ENCODE measurements at regions not wholly inside any gene's neighbourhood (a gene's known extent, or its start where the extent isn't known, plus 50 kb on each side); places are given as distances from the start of the nearest gene placed in this dataset.

DNA sequence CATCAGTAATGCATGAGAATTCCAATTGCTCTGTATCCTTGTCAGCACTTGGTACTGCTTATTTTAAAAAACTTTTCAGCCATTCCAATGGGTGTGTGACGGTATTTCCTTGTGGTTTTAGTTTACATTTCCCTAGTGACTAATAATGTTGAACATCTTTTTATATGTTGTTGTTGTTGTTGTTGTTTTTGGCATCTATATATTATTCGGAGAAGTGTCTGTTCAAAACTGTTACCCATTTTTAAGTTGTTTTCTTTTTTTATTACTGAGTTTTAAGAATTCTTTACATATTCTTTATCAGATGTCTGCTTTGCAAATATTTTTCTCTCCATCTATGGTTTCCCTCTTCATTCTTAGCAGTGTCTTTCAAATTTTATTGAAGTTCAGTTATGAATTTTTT is 231.1 kb upstream of the POU3F1 start:
- no peak for DNase-seq

DNA sequence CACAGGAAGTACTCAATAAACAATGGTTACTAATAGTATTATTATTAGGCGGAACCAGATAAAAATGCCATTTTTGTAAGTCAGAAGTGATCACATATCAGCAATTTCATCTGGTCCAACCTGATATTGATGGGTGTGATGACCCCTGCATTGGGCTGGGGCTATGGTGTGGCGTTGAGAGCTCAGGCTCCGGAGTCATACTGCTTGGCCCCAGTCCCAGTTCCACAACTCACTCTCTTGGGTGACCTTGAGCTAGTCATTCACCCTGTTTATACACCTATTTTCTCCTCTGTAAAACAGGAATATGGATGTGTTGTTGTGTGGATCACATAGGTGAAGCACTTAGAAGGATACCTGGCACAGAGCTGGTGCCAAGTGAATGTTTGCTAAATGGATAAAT is 229.4 kb upstream of the POU3F1 start:
- DNase-seq: no peak

DNA sequence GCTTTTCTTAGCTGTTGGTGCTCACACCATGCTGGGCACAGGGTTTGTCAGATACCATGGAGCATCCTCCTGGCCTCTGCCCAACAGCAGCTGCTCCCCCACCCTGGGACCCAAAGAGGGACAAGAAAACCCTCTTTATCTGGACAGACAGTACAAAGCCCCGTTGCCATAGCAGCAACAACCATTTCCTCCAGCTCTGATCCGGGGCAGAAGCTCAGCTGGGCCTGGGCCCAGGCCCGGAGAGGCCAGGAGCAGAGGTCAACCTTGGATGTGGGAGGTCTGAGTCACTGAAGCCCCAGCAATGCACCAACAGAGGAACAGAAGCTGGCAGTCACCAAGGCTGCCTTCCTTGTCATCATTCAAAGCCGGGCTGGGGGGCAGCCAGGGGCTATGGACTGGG is 228.4 kb upstream of the POU3F1 start:
- DNase-seq: no peak

DNA sequence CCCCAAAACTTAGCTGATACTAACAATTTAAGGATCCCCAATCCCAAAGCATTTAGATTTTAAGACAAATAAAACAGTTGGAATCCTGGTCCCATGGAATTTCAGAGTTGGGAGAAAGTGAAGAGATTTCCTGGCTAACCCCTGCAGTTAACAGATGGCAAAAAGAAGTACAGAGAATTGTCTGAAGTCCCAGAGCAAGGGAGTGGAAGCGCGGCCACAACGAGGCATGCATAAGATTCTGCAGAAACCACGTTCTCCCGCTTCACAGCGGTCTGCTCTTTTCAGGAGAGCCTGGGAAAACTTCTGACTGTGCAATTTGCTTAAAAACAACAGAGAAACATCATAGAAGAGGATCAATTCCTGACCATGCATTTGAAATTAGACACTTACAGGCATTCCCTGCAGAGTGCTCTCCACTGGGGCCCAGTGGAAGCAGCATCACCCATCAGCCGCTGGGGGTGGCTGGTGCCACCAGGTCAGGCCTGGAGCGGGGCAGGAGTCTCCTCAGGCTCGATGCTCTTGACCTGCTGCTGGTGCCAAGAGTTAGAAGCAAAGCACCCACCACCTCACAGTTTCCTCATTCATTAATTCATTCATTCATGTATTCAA is 226.7 kb upstream of the POU3F1 start:
- DNase-seq: no peak

DNA sequence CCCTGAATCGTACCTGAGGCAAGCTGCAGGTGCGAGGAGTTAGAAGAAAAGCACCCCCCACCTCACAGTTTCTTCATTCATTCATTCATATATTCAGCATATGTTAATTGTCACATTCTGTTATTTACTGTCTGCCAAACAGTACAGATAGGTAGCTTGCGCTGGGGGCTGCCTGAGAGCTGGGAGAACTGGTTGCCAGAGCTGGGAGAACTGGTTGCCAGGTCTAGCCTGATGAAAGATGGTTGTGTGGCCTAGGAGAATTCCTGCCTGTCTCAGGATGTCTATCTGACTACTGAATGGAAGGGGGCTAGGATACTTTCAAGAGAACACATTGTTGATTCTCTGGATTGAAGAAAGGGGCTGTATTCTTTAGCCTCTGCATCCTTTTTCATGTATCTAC is 225.9 kb upstream of the POU3F1 start:
- no peak for DNase-seq

DNA sequence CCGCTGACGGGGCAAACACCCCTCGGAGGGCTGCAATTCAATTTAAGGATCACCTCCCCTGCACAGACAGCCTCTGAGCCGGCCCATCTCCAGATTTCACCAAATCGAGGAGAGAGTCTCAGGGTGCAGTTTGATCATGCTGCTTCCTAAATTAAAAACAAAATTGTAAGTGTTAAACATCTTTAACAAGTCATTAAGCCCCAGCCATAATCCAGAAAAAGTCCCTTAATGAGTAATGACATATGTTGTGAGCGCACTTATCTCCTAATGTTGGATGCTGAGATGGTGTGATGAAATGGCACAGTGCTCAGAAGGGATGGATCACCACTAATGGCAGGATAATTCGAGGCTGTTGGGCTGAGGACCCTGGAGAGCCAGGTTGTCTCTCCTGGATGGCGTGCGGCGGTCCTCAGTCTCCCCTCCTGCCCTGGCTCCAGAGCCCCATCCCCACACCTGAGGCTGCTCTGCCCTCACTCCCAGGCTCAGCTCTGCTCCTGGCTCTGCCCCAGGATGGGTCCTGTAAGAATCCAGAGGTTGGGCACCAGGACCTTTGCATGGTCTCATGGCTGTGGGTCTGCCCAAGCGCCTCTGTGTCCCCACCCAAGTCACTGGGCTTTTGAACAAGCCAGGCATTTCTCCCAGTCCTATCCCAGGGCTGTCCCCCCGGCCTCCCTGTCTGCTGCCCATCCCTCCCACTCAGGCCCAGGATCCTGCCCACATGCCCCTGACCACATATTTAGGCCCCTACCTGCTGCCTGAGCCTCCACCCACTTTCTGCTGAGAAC is 224.4 kb upstream of the POU3F1 start:
- no peak for DNase-seq

DNA sequence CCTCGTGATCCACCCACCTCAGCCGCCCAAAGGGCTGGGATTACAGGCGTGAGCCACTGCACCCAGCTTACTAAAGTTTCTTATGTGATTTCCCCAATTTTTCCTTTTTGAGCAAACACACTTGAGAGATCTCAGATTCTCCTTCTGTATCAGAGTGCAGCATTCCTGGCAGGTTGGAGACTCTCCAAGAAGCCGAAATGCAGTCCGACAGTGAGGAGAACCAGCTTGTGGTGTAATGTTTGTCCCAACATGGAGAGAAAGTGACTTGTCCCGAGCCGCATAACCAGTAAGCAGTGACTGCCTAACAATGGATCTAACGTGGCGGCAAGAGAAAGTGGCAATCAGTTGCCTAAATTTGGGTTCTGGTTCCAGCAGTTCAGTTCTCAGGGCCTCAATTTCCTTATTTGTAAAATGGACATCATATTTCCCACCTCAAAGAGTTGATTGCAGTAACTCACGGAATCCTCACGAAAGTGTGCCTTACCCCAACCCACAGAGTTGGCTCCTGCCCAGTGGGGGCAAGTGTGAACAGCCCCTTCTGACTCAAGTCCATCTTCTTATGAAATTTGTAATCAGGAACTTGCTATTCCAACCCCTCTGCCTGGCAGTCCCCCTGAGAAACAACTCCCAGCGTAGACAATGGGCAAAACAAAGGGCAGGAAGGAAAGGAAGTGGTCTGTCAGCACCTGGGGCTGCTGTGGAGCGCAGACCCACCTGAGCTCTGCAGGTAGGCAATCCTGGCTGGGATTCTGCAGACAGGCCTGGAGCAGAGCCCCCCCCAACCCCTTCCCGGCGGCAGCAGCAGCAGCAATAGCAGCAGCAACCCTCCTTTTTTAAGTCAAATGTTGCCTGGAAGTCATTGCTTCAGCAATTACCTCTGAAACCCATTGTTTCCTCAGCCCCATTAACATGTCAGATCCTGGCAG is 223.6 kb upstream of the POU3F1 start:
- DNase-seq: no peak

DNA sequence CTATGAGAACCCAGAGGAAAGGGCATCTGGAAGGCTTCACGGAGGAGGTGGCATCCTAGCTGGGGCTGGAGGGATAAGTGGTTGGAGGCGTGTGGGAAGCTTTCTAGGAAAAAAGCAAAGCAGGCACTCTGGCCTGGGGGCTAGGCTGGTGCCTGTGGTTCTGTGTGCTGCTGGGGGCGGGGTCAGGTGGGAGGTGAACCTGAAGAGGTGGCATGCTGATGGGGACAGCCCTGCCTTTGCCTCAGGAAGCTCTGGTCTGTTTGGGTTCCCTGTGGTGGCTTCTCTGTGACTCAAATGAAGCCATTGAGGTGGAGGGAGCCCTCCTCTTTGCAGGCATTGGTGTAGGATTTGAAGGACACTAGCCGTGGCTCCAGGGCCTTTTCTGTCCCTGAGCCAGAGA is 221.6 kb upstream of the POU3F1 start:
- no peak for DNase-seq

DNA sequence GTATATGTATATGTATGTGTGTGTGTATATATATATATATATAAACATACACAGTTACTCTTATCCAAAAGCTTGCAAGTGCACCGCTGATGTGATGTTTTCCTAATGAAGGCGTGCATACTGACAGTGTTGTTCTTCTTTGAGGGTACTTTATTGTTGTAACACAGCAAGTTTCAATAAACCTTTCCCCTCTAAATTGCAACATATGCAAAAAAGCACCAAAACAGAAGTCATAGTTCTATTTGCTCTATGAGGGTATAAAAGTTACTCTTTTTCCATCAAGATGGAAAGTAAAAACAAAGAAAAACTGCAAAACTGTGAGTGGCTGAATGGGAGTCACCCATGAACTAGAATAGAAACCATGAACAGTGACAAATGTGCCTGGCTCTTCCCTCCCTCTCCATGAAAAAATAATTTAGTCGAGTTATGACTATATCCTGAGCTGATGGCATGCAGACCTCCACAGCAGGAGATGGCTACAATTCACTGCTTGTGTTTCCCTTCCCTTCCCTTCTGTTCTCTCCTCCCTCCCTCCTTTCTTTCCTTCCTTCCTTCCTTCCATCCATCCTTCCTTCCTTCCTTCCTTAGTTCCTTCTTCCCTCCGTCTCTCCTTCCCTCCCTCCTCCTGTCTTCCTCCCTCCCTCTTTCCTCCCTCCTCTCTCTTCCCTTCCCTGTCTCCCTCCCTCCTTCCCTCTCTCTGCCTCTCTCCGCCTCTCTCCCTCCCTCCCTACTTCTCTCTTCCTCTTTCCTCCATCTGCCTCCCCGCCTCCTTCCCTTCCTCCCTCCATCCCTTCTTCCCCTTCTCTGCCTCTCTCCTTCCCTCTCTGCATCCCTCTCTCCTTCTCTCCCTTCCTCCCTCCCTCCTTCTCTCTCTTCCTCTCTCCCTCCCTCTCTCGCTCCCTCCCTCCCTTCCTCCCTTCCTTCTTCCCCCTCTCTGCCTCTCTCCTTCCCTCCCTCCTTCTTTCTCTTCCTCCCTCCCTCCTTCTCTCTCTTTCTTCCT is 220.7 kb upstream of the POU3F1 start:
- DNase-seq: no peak

DNA sequence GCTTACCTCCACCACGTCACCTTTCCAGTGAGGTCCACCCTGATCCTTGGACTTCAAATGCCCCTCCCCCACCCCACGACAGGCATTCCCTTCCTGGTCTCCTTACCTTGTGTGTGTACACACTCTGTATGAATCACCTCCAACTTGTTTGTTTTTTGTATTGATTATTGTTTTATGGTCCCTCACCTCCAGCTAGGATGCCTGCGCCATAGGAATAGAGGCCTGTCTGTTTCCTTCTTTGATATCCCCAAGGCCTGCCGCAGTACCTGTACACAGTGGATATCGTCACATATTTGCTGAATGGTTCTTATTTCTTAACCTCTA is 219.6 kb upstream of the POU3F1 start:
- DNase-seq: no peak

DNA sequence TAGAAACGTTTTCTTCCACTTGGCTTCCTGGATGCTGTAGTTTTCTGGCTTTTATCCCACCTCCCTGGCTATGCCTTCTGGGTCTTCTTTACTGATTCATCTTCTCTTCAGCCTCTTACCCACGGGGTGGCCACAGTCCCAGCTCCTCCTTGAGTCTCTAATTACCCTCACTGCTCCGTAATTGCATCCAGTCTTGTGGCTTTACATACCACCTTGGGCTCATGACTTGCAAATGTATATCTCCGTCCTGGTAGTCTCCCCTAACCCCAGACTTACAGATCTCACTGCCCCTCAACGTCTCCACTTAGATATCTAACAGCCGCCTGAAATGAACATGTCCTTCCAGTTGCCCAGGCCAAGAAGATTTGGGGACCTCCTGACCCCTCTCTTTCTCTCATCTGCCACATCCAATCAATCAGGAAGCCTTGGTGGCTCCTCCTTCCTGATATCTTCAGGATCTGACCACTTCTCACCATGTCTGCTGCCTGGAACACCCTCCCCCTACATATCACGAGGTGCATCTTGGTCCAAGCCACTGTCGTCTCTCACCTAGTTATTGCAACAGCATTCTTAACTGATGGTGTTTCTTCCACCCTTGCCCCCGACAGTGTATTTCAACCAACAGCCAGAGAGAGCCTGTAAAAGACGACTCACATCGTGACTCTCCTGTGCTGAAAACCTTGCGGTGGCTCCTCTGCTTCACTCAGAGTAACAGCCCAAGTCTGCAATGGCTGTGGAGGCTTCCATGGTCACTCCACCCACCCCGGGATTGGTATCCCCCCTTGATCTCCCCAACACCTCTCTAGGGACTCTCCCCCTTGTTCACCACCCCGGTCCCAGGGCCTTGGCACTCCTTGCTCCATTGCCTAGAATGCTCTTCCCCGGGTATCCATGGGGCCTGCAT is 219.0 kb upstream of the POU3F1 start:
- DNase-seq: no peak

DNA sequence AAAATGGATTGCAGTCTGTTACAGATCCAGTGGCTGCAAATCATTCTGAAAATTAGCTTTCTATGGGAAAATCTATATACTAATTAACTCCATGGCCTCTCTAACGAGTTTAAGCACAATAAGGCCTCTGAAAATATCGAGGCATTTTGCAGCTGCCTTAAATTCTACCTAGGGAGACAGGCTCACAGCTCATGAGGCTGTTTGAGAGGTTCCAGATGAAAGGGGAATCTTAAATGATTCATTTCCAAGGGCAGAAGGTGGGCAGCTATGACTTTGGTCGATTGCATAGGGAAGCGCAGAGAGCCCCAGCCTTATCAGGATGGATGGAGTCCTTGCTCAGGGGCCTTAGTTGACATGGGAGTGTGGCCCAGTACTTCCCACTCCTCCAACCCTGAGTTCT is 216.8 kb upstream of the POU3F1 start:
- DNase-seq: no peak

DNA sequence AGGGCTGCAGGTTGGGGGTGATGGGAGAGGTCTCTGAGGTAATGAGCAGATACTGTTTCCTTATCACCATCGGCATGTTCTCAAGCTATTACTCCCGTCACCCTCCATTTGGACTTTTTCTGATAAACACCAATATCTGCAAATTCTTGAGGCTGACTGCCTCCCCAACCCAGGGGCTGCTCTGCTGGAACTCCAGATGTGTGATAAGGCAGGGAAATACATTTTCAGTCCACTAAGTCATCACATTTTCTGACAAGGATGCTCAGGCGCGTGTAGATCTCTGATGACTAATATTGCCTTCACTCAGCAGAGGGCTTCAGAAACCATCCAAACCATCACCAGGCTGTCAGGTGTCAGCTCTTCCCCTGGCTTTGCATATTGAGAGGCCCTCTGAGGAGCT is 215.0 kb upstream of the POU3F1 start:
- no peak for DNase-seq

DNA sequence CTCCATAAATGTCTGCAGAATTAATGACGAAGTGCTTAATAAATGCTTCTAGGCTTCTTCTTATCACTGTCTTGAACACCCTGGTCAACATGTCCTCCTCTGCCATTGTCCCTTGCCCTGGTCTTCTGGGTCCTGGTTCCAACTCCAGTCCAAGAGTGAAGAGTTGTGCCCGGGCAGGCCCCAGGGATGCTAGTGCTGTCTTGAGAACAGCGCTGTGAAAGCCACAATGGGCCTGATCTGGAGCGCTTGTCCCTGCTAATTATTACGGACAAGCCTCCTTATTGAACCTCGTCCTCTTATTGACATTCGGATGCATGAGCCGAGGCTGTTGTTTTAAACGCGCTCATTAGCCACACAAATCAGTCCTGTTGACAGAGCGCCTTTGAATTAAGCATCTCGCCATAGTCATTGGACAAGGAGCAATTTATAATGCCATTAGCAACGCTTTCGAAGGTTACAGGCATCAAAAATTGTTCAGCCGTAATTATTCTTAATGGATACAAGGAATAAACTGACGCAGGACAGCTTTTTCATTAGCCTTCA is 211.6 kb upstream of the POU3F1 start:
- DNase-seq: no peak

DNA sequence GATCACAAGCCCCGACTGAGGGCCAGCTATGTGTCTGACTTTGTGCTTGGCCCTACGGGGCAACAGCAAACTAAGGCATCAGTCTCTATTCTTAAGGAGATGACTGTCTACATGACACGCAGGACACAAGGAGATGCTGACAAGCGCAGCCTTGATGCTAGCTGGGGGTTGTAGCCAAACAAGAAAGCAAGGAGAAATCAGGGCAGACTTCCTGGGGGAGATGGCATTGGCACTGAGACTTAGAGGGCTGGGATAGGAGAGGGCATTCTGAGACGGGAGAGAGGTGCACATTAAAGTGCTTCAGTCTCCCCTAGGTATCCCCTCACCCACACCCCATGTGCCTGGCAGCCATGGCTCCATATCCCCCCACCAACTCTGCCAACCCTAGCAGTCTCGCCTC is 210.8 kb upstream of the POU3F1 start:
- DNase-seq: no peak

DNA sequence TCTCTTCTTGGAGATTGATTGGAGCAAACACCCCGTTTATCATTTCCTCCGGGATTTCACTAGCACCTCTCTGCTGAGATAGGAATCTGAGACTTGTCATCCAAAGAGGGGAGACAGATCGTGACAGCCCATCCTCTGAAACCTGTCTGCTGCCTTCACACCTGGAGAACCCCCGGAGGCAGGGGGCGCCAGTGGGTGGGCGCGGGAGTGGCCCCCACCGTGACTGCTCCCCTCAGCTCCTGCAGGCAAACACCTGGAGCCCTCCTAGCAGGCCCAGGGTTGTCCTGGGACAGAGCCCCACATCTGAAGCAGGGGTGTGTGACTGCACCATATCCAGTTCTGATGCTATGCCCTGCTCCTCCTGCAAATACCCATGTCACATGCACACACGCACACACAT is 209.5 kb upstream of the POU3F1 start:
- no peak for DNase-seq

DNA sequence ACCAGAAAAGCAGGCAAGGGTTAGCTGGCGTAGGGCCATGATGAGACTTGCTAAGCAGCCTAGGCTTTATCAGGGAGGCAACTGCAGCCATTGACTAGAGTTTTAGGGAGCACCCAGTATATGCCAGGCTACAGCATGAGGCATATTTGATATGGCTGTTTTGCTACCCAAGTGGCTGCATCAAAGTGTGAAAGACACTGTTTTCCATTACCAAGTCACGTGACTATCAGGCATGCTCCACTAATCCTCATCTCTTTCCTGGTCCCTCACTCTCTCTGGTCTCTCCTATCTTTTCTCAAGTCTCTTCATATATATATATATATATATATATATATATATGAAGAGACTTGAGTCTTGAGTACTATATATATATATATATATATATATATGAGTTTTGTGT is 206.7 kb upstream of the POU3F1 start:
- DNase-seq: no peak

DNA sequence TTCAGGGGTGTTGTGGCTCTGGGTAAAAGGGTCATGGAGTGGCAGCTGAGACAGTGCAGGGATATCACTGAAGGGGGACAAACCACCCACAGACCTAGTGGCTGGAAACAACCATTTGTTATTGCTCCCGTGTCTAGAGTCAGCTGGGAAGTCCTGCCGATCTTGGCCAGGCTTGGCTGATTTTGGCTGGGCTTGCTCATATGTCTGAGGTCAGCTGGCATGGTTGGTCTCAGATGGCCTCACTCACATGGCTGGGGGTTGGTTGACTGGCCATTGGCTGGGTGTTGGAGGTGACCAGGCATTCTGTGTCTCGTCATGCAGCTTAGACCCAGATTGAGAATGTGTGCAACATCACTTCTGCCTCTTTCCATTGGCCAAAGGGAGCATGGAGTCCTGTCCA is 203.8 kb upstream of the POU3F1 start:
- no peak for DNase-seq

DNA sequence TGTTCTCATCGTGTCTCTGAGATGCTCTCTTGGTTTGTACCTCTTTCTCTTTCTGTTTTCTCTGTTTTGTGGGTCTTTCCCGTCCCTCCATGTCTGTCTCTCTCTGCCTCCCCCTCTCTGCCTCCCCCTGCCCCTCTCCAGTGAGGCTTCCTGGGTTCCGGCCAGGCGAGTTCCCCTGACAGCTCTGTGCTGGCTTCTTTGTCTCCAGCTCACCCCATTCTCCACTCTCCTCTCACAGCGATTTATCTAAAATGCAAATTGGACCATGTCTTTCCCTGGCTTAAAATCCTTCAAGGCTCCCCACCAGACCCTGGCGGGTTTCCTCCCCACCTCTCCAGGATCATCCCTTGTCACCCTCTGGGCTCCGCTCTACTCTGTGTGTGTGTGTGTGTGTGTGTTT is 202.4 kb upstream of the POU3F1 start:
- no peak for DNase-seq

DNA sequence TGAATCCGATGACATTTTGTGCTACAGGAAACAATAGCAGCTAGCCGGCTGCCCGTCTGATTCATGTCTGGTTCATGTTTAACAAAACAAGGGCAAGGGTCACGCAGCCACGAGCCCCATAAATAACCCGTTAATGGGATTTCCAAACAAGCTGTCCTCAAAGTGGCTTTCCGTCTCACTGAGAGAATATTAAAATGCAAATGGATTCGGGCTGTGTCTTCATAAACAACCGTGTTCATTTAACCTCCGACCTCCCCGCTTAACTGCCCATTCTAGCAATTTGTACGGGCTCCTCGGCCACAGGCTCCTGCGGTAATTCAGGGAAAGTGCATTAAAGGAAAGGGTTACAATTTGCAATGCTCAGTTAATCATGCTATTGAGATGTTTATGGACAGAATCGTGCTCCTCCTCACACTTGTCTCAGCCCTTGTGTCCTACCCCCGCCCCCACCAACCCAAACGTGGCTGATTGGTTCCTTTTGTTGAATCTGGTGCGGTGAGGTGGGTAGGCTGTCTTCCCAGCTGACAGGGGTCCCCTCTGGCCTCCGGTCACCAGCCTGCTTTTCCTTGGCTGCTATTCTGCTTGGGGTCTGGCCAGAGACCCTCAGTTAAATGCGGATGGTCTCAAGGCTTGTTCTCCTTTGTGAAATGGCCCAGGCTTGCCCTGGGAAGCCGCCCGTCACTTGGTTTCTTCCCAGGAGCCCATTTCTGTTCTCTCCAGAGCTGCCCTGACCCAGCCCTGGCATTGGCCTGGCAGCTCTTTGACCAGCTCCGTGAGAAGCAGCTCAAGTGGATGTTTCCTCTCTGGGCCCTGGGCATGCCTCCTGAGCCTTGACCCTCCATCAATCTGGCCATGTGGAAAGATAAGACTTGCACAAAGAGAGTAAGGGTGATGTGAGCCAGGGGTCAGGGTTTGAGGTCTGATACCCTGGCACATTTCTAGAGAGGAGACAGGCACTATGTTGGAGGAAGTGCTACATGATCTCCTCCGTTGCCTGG is 200.7 kb upstream of the POU3F1 start:
- no peak for DNase-seq

Data from suppressor macrophage treated with lipopolysaccharide for 1 hour (primary cell).